Omental fat pad (tissue), 3 donors: ENCODE measurements at regions not wholly inside any gene's neighbourhood (a gene's known extent, or its start where the extent isn't known, plus 50 kb on each side); places are given as distances from the start of the nearest gene placed in this dataset.

Source experiments
- ATAC-seq: fragments of 150-250 bp; one replicate; pipeline ENCODE4 v1.9.1; 2016; ENCODE audit warnings: mild to moderate bottlenecking, moderate library complexity; ENCODE audit not compliant: low FRiP score
- DNase-seq: peaks from one replicate; pipeline ENCODE4 v3.0.0-alpha.2; 2019; ENCODE audit warnings: low spot score
- CTCF ChIP-seq, 3 donors: fragments of 450-650 bp; IDR thresholded peaks; one replicate each; pipeline ENCODE4 v1.5.1; 2016 to 2017; ENCODE audit warnings: antibody characterized with exemption in 3 of 3, mild to moderate bottlenecking in 3 of 3, moderate library complexity in 2 of 3

DNA sequence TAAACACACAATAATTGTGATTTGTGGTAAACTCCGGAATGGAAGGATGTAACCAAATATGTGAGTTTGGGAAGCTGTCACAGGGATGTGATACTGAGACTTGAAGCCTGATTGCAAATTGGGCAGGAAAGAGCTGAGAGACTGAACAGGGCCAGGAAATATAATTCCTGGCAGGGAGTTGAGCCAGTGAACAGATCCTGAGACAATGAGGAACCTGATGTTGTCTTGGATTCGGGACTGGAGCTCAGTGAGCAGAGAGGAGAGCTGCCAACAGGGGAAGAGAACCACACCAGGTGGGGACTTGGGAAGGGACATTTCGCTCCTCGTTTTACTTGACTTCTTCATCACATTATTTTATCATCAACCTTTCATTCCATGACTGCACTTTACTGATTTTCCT lies 386.0 kb downstream of the TLL1 start:
- no peak for TF ChIP-seq CTCF (IDR thresholded peaks at IDR 0.05)
- ATAC-seq, result no peak
- DNase-seq, result no peak

DNA sequence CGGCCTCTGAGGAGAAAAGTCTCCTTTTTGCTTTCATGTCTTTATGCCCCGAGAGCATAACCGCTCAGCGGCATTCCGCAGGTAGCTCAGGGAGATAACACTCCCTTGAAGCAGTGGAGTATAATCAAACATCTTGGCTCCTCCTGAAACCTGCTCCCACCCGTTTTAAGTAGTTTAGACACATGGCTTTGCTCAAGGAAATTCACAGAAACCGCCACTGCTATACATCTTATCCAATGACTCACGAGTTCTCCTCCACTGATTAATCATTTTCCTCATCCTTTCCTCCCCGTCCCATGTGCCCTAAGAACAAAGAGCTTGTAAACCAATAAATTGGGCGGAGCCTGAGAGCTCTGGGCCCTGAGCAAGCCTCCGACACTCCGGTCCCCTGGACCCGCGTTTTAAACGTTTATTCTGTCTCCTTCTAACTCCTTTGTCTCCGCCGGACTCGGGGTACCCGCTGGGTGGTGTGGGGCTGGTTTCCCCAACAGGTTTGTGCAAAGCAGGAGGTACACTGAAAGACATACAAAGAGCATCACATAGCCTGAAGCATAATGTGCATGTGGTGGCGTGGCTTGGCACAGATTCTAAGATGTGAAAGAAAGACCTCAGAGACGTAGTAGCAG lies 401.2 kb downstream of the TLL1 start:
- no peak for TF ChIP-seq CTCF (IDR thresholded peaks at IDR 0.05)
- no peak for ATAC-seq
- no peak for DNase-seq

- TF ChIP-seq CTCF (IDR thresholded peaks at IDR 0.05), result no peak
- no peak for DNase-seq
- ATAC-seq, result no peak
These were observed 401.7 kb downstream of the TLL1 start for GRCh38 chr4:166274775-166275174.

DNA sequence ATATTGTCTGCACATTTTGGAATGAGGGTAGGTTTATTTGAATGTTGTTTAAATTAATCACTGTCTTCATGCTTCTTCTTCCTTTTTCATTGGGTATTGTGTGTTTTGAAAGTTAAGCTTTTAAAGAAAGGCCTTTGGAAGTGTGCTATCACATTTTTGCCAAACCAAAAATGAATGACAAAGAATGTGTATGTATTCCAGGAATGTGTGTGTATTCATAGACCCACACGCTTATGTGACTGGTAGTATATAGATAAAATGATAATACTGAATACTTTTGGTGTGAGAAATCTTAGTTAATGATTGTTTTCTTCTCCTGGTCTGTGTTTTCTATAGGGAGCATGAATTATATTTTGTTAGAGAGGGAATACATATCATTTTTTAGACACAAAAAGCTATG lies 404.4 kb downstream of the TLL1 start:
- ATAC-seq, result no peak

GRCh38 chr4:166277853-166278252 lies 404.8 kb downstream of the TLL1 start:
- no peak for TF ChIP-seq CTCF (IDR thresholded peaks at IDR 0.05)
- ATAC-seq (no peak), DNase-seq (no peak)

More for the DNA sequence above, 404.4 kb downstream of the TLL1 start:
- TF ChIP-seq CTCF (IDR thresholded peaks at IDR 0.05), result no peak
- DNase-seq, result no peak

DNA sequence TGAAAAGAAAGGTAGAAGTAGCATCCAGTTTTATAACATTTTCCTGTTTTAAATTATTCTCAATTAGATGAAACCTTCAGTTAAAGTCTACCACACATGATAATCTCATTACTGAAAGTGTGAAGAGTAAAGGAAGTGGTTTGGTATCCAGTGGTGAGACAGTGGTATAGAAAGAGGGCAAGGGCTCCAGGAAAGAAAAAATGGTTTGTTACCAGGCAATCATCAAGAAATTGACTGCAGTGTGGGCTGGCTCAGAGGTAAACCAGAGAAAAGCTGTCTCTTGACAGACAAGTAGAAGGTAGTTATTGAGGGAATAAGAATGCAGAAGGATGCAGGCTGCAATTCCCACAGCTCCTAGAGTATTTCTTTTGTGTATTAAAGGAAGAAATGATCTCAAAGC lies 406.2 kb downstream of the TLL1 start:
- ATAC-seq, result no peak
- no peak for TF ChIP-seq CTCF (IDR thresholded peaks at IDR 0.05)
- no peak for DNase-seq

- ATAC-seq, result no peak
- TF ChIP-seq CTCF (IDR thresholded peaks at IDR 0.05), result no peak
- no peak for DNase-seq
These were observed 407.6 kb downstream of the TLL1 start for GRCh38 chr4:166280642-166281041.
